ENCODE measurements at regions not wholly inside any gene's neighbourhood (a gene's known extent, or its start where the extent isn't known, plus 50 kb on each side); places are given as distances from the start of the nearest gene placed in this dataset.

DNA sequence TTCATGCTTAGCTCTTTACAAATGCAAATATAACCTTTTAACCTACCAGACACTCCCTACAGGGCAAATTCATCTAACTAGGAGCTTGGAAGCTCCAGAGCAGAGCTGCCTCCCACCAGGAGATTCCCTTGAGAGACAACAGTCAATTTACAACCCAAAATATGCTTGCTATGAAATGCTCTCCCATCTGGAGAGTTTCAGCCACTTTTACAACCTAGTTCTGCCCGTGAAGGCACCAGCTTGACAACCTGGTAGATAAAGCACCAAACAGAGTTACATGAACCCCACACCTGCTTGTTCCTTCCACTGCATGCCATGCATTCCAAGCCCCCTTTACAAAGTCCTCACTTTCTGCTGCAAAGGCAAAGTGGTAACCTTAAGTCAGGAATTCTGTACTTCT, 215.3 kb upstream of the KIF2B start:
- TF ChIP-seq, protein P1, sequence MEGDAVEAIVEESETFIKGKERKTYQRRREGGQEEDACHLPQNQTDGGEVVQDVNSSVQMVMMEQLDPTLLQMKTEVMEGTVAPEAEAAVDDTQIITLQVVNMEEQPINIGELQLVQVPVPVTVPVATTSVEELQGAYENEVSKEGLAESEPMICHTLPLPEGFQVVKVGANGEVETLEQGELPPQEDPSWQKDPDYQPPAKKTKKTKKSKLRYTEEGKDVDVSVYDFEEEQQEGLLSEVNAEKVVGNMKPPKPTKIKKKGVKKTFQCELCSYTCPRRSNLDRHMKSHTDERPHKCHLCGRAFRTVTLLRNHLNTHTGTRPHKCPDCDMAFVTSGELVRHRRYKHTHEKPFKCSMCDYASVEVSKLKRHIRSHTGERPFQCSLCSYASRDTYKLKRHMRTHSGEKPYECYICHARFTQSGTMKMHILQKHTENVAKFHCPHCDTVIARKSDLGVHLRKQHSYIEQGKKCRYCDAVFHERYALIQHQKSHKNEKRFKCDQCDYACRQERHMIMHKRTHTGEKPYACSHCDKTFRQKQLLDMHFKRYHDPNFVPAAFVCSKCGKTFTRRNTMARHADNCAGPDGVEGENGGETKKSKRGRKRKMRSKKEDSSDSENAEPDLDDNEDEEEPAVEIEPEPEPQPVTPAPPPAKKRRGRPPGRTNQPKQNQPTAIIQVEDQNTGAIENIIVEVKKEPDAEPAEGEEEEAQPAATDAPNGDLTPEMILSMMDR (optimal IDR thresholded peaks at IDR 0.05 in 1 of 3, IDR thresholded peaks at IDR 0.05 in 1 of 3, conservative IDR thresholded peaks at IDR 0.05 in 1 of 3; ENCODE audit: extremely low read depth in 1 of 3, insufficient read depth in 2 of 3, low read length in 3 of 3) = no peak
- TF ChIP-seq EZH2 (IDR thresholded peaks at IDR 0.05; ENCODE audit: low read length) = no peak
